ENCODE measurements at regions not wholly inside any gene's neighbourhood (a gene's known extent, or its start where the extent isn't known, plus 50 kb on each side); places are given as distances from the start of the nearest gene placed in this dataset.

- H3K27ac ChIP-seq, result no peak overlapping the region
- H3K4me3 ChIP-seq, result no peak overlapping the region
- H3K27me3 ChIP-seq, result no peaks in the 10 kb centered on the region
- no peak for DNase-seq (ENCODE audit: low spot score in 2 of 2)
- 86% methylated on average over 2 of the region's 2 CpGs for WGBS
- no peaks in the 10 kb centered on the region for H3K4me1 ChIP-seq
- TF ChIP-seq POLR2AphosphoS5 (IDR thresholded peaks at IDR 0.05) (no peak), EP300 (IDR thresholded peaks at IDR 0.05) (no peak), POLR2A (IDR thresholded peaks at IDR 0.05) (no peak), CTCF (IDR thresholded peaks at IDR 0.05) (no peak)
- no peaks in the 10 kb centered on the region for H3K9me3 ChIP-seq
- no peaks in the 10 kb centered on the region for H3K36me3 ChIP-seq
Observed at GRCh38 chr21:27391990-27392389, 425.1 kb upstream of the ADAMTS5 start.

GRCh38 chr21:27390384-27390783 lies 423.5 kb upstream of the ADAMTS5 start:
- no peaks in the 10 kb centered on the region for H3K4me1 ChIP-seq

GRCh38 chr21:27388825-27389224 lies 421.9 kb upstream of the ADAMTS5 start:
- no peaks in the 10 kb centered on the region for H3K36me3 ChIP-seq
- H3K4me3 ChIP-seq, result no peak overlapping the region
- H3K27me3 ChIP-seq, result no peaks in the 10 kb centered on the region
- no peaks in the 10 kb centered on the region for H3K9me3 ChIP-seq
- H3K27ac ChIP-seq, result no peak overlapping the region
- TF ChIP-seq POLR2AphosphoS5 (IDR thresholded peaks at IDR 0.05) (no peak), POLR2A (IDR thresholded peaks at IDR 0.05) (no peak), EP300 (IDR thresholded peaks at IDR 0.05) (no peak), CTCF (IDR thresholded peaks at IDR 0.05) (no peak)
- H3K4me1 ChIP-seq, result no peaks in the 10 kb centered on the region
- 81% methylated on average over 2 of the region's 2 CpGs for WGBS
- no peak for DNase-seq (ENCODE audit: low spot score in 2 of 2)

More at GRCh38 chr21:27390384-27390783, 423.5 kb upstream of the ADAMTS5 start:
- H3K27ac ChIP-seq, result no peak overlapping the region
- no peaks in the 10 kb centered on the region for H3K9me3 ChIP-seq
- DNase-seq (ENCODE audit: low spot score in 2 of 2), result no peak
- TF ChIP-seq POLR2A (IDR thresholded peaks at IDR 0.05), result no peak
- TF ChIP-seq POLR2AphosphoS5 (IDR thresholded peaks at IDR 0.05), result no peak
- TF ChIP-seq EP300 (IDR thresholded peaks at IDR 0.05), result no peak
- TF ChIP-seq CTCF (IDR thresholded peaks at IDR 0.05), result no peak
- H3K27me3 ChIP-seq, result no peaks in the 10 kb centered on the region
- H3K4me3 ChIP-seq, result no peak overlapping the region
- no peaks in the 10 kb centered on the region for H3K36me3 ChIP-seq
- 77% methylated on average over 2 of the region's 2 CpGs for WGBS

GRCh38 chr21:27382404-27382803 lies 415.5 kb upstream of the ADAMTS5 start:
- 27% methylated on average over 3 of the region's 4 CpGs for WGBS
- no peaks in the 10 kb centered on the region for H3K4me1 ChIP-seq
- DNase-seq (ENCODE audit: low spot score in 2 of 2), result no peak

GRCh38 chr21:27380303-27380702 lies 413.4 kb upstream of the ADAMTS5 start:
- H3K9me3 ChIP-seq, result no peaks in the 10 kb centered on the region
- H3K4me3 ChIP-seq, result no peak overlapping the region
- WGBS, result 52% methylated on average over 2 of the region's 2 CpGs
- DNase-seq (ENCODE audit: low spot score in 2 of 2), result no peak
- H3K4me1 ChIP-seq, result no peaks in the 10 kb centered on the region
- no peak overlapping the region for H3K27ac ChIP-seq
- no peaks in the 10 kb centered on the region for H3K36me3 ChIP-seq
- H3K27me3 ChIP-seq, result no peaks in the 10 kb centered on the region
- TF ChIP-seq EP300 (IDR thresholded peaks at IDR 0.05) (no peak), POLR2A (IDR thresholded peaks at IDR 0.05) (no peak), POLR2AphosphoS5 (IDR thresholded peaks at IDR 0.05) (no peak), CTCF (IDR thresholded peaks at IDR 0.05) (no peak)

More at GRCh38 chr21:27382404-27382803, 415.5 kb upstream of the ADAMTS5 start:
- Histone ChIP-seq H3K27ac (no peak overlapping the region), H3K36me3 (no peaks in the 10 kb centered on the region), H3K4me3 (no peak overlapping the region), H3K27me3 (no peaks in the 10 kb centered on the region), H3K9me3 (no peaks in the 10 kb centered on the region)
- no peak for TF ChIP-seq POLR2AphosphoS5 (IDR thresholded peaks at IDR 0.05)
- TF ChIP-seq POLR2A (IDR thresholded peaks at IDR 0.05), result no peak
- no peak for TF ChIP-seq EP300 (IDR thresholded peaks at IDR 0.05)
- TF ChIP-seq CTCF (IDR thresholded peaks at IDR 0.05), result no peak

Data from suprapubic skin (tissue), 4 donors.